ENCODE measurements at regions not wholly inside any gene's neighbourhood (a gene's known extent, or its start where the extent isn't known, plus 50 kb on each side); places are given as distances from the start of the nearest gene placed in this dataset.

GRCh38 chr21:28509031-28509430 is 483.6 kb downstream of the LTN1 start:
- ChIA-PET CTCF (no interaction called here), POLR2A (no interaction called here)
- no peak for DNase-seq (ENCODE audit: low read depth, low spot score)
- H3K27ac ChIP-seq (ENCODE audit: low read depth, low read length) = no peak overlapping the region
- H3K4me3 ChIP-seq (ENCODE audit: low read depth, low read length) = no peak overlapping the region
- H3K27me3 ChIP-seq (ENCODE audit: control insufficient read depth, insufficient read depth, low read length) = no peaks in the 10 kb centered on the region
- no peak for TF ChIP-seq CTCF (IDR thresholded peaks at IDR 0.05; ENCODE audit: low read depth, low read length)
- H3K9me3 ChIP-seq (ENCODE audit: control insufficient read depth, insufficient read depth, low read length) = peaks cover 9% of the 10 kb centered on the region

- no peak overlapping the region for H3K4me3 ChIP-seq (ENCODE audit: low read depth, low read length)
- no peak overlapping the region for H3K27ac ChIP-seq (ENCODE audit: low read depth, low read length)
- peaks cover 9% of the 10 kb centered on the region for H3K9me3 ChIP-seq (ENCODE audit: control insufficient read depth, insufficient read depth, low read length)
- DNase-seq (ENCODE audit: low read depth, low spot score) = no peak
- ChIA-PET POLR2A (no interaction called here), CTCF (interaction anchor here (0.6 kb wide), 1 partner anchor 16 kb away, joined by 4 read pairs; no protein-coding TSS in a partner anchor)
- H3K27me3 ChIP-seq (ENCODE audit: control insufficient read depth, insufficient read depth, low read length) = no peaks in the 10 kb centered on the region
- no peak for TF ChIP-seq CTCF (IDR thresholded peaks at IDR 0.05; ENCODE audit: low read depth, low read length)
These were observed 484.6 kb downstream of the LTN1 start for GRCh38 chr21:28508126-28508525.

GRCh38 chr21:28496517-28496916 is 496.2 kb downstream of the LTN1 start:
- Histone ChIP-seq H3K9me3 (ENCODE audit: control insufficient read depth, insufficient read depth, low read length) (no peaks in the 10 kb centered on the region), H3K27me3 (ENCODE audit: control insufficient read depth, insufficient read depth, low read length) (no peaks in the 10 kb centered on the region), H3K27ac (ENCODE audit: low read depth, low read length) (no peak overlapping the region), H3K4me3 (ENCODE audit: low read depth, low read length) (no peak overlapping the region)
- POLR2A ChIA-PET = no interaction called here
- CTCF ChIA-PET = interaction anchor here (1.0 kb wide), 1 partner anchor 92 kb away, joined by 3 read pairs; no protein-coding TSS in a partner anchor
- no peak for TF ChIP-seq CTCF (IDR thresholded peaks at IDR 0.05; ENCODE audit: low read depth, low read length)
- DNase-seq (ENCODE audit: low read depth, low spot score) = no peak

DNA sequence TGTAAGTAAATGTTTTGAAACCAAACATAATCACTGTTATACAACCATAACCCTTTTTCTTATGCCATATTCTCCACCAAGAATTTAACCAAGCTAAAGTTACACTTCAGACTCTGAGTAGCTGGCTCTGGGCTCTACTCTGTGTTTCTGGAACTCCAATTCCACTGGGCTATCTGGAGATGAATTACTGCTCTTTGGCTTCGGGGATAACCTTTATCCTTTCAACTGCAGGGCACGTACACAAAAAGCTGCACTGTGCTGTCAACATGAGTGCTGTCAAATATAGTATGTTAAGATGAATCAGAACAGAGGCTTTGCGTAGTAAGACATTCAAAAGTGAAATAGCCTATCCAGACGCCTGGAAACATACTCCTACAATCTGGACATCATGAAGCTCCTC is 500.6 kb downstream of the LTN1 start:
- Histone ChIP-seq H3K9me3 (ENCODE audit: control insufficient read depth, insufficient read depth, low read length) (no peaks in the 10 kb centered on the region), H3K4me3 (ENCODE audit: low read depth, low read length) (no peak overlapping the region), H3K27me3 (ENCODE audit: control insufficient read depth, insufficient read depth, low read length) (no peaks in the 10 kb centered on the region), H3K27ac (ENCODE audit: low read depth, low read length) (no peak overlapping the region)
- TF ChIP-seq CTCF (IDR thresholded peaks at IDR 0.05; ENCODE audit: low read depth, low read length) = no peak
- ChIA-PET POLR2A (interaction anchor here (0.6 kb wide), 1 partner anchor 79 kb away, joined by 3 read pairs; no protein-coding TSS in a partner anchor), CTCF (no interaction called here)
- no peak for DNase-seq (ENCODE audit: low read depth, low spot score)

- Histone ChIP-seq H3K4me3 (ENCODE audit: low read depth, low read length) (no peak overlapping the region), H3K27ac (ENCODE audit: low read depth, low read length) (no peak overlapping the region), H3K27me3 (ENCODE audit: control insufficient read depth, insufficient read depth, low read length) (no peaks in the 10 kb centered on the region), H3K9me3 (ENCODE audit: control insufficient read depth, insufficient read depth, low read length) (no peaks in the 10 kb centered on the region)
- POLR2A ChIA-PET = no interaction called here
- DNase-seq (ENCODE audit: low read depth, low spot score) = no peak
- no peak for TF ChIP-seq CTCF (IDR thresholded peaks at IDR 0.05; ENCODE audit: low read depth, low read length)
- CTCF ChIA-PET = no interaction called here
These were observed 502.8 kb downstream of the LTN1 start for GRCh38 chr21:28489821-28490350.
